ENCODE measurements at regions not wholly inside any gene's neighbourhood (a gene's known extent, or its start where the extent isn't known, plus 50 kb on each side); places are given as distances from the start of the nearest gene placed in this dataset.

GRCh38 chr9:89791754-89792153, 186.9 kb downstream of the GADD45G start:
- H3K27me3 ChIP-seq = no peaks in the 10 kb centered on the region
- H3K4me3 ChIP-seq = no peak overlapping the region
- H3K27ac ChIP-seq = no peak overlapping the region
- DNase-seq (no peak), ATAC-seq (no peak)
- intact Hi-C loops (cut with DNase I) = no loop called here
- H3K9me3 ChIP-seq = no peaks in the 10 kb centered on the region
- no peaks in the 10 kb centered on the region for H3K36me3 ChIP-seq
- TF ChIP-seq CTCF (IDR thresholded peaks at IDR 0.05) = no peak
- H3K4me1 ChIP-seq = peaks cover 0 to 3% of the 10 kb centered on the region in 2 donors

GRCh38 chr9:89792189-89793123, 187.6 kb downstream of the GADD45G start:
- no peak for TF ChIP-seq CTCF (IDR thresholded peaks at IDR 0.05)
- Histone ChIP-seq H3K27me3 (no peaks in the 10 kb centered on the region), H3K27ac (no peak overlapping the region), H3K36me3 (no peaks in the 10 kb centered on the region), H3K4me1 (no peaks in the 10 kb centered on the region), H3K9me3 (no peaks in the 10 kb centered on the region), H3K4me3 (no peak overlapping the region)
- ATAC-seq = no peak
- intact Hi-C loops (cut with DNase I) = no loop called here
- DNase-seq = no peak

- no peak overlapping the region for H3K4me3 ChIP-seq
- DNase-seq = no peak
- no peak for ATAC-seq
- TF ChIP-seq CTCF (IDR thresholded peaks at IDR 0.05) = no peak
- H3K36me3 ChIP-seq = no peaks in the 10 kb centered on the region
- H3K9me3 ChIP-seq = no peaks in the 10 kb centered on the region
- no peaks in the 10 kb centered on the region for H3K4me1 ChIP-seq
- intact Hi-C loops (cut with DNase I) = no loop called here
- no peaks in the 10 kb centered on the region for H3K27me3 ChIP-seq
- no peak overlapping the region for H3K27ac ChIP-seq
Observed at GRCh38 chr9:89793124-89793495, 188.3 kb downstream of the GADD45G start.

- DNase-seq = no peak
- H3K9me3 ChIP-seq = no peaks in the 10 kb centered on the region
- TF ChIP-seq CTCF (IDR thresholded peaks at IDR 0.05) = no peak
- no peak overlapping the region for H3K27ac ChIP-seq
- H3K4me1 ChIP-seq = no peaks in the 10 kb centered on the region
- no peak overlapping the region for H3K4me3 ChIP-seq
- H3K27me3 ChIP-seq = no peaks in the 10 kb centered on the region
- no peaks in the 10 kb centered on the region for H3K36me3 ChIP-seq
- intact Hi-C loops (cut with DNase I) = no loop called here
- ATAC-seq = no peak
Observed at GRCh38 chr9:89793551-89793950, 188.7 kb downstream of the GADD45G start.

GRCh38 chr9:89794918-89795317, 190.1 kb downstream of the GADD45G start:
- Histone ChIP-seq H3K4me3 (no peak overlapping the region), H3K36me3 (no peaks in the 10 kb centered on the region), H3K27me3 (no peaks in the 10 kb centered on the region), H3K4me1 (no peaks in the 10 kb centered on the region), H3K9me3 (no peaks in the 10 kb centered on the region), H3K27ac (no peak overlapping the region)
- peak; percentile 36 for ATAC-seq
- DNase-seq = no peak
- intact Hi-C loops (cut with DNase I) = no loop called here
- no peak for TF ChIP-seq CTCF (IDR thresholded peaks at IDR 0.05)
